ENCODE measurements at regions not wholly inside any gene's neighbourhood (a gene's known extent, or its start where the extent isn't known, plus 50 kb on each side); places are given as distances from the start of the nearest gene placed in this dataset.

- H3K27ac Mint-ChIP-seq = no peak overlapping the region
- no peaks in the 10 kb centered on the region for H3K36me3 Mint-ChIP-seq (ENCODE audit: low read depth)
- peaks cover 3% of the 10 kb centered on the region for H3K27me3 Mint-ChIP-seq (ENCODE audit: low read depth)
- no peaks in the 10 kb centered on the region for H3K9me3 Mint-ChIP-seq
- intact Hi-C loops (cut with micrococcal nuclease) = no loop called here
- H3K4me3 Mint-ChIP-seq = no peak overlapping the region
- DNase-seq = no peak
- CTCF ChIA-PET = interaction anchor here (0.6 kb wide), 2 partner anchors 436 to 491 kb away, joined by 3 to 4 read pairs; no protein-coding TSS in a partner anchor
- H3K4me1 Mint-ChIP-seq (ENCODE audit: low read depth) = no peaks in the 10 kb centered on the region
Observed at GRCh38 chr9:75649060-75649459, 241.4 kb upstream of the PCSK5 start.

GRCh38 chr9:75651709-75652108, 238.8 kb upstream of the PCSK5 start:
- H3K4me1 Mint-ChIP-seq (ENCODE audit: low read depth) = no peaks in the 10 kb centered on the region
- no peak overlapping the region for H3K27ac Mint-ChIP-seq
- H3K36me3 Mint-ChIP-seq (ENCODE audit: low read depth) = no peaks in the 10 kb centered on the region
- no peaks in the 10 kb centered on the region for H3K9me3 Mint-ChIP-seq
- DNase-seq = no peak
- H3K4me3 Mint-ChIP-seq = no peak overlapping the region
- intact Hi-C loops (cut with micrococcal nuclease) = no loop called here
- CTCF ChIA-PET = no interaction called here
- peaks cover 10% of the 10 kb centered on the region for H3K27me3 Mint-ChIP-seq (ENCODE audit: low read depth)

DNA sequence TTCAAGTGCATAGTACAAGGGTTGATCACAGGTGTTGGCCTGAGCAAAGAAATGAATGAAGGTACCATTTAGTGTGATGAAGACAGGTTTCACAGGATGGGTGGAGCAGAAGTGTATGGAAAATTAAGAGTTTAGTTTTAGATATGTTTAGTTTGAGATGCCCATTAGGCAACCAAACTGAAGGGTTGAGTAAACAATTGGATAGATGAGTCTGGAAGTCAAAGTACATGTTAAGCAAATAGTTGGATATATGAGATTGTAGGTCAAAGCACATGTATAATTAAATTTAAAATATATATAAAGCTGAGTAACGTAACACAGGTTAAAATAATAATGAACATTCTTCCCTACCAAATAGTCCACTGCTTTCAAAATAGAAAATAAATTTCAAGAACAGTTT, 237.1 kb upstream of the PCSK5 start:
- Mint-ChIP-seq H3K36me3 (ENCODE audit: low read depth) (no peaks in the 10 kb centered on the region), H3K9me3 (no peaks in the 10 kb centered on the region), H3K4me3 (no peak overlapping the region), H3K27me3 (ENCODE audit: low read depth) (peaks cover 16% of the 10 kb centered on the region), H3K27ac (no peak overlapping the region), H3K4me1 (ENCODE audit: low read depth) (no peaks in the 10 kb centered on the region)
- intact Hi-C loops (cut with micrococcal nuclease) = no loop called here
- CTCF ChIA-PET = no interaction called here
- DNase-seq = no peak

DNA sequence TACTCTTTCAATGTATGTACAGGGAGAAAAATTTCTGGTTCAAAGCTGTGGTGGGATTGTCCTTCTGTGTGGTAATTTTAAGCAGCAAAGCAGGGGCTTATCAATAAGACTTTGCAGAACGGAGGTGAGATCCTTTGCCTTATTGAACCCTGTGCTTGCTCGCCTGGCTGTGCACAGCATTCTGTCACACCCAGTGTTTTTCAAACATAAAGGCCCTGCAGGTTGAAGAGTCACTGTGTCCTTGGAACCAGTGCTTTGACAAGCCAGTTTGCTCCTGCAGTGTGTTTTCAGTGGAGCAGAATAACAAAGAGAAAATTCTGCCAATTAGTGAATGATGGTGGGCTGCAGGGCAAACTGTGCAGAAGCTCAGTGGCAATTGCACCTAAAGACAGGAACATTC, 236.7 kb upstream of the PCSK5 start:
- Mint-ChIP-seq H3K9me3 (no peaks in the 10 kb centered on the region), H3K4me1 (ENCODE audit: low read depth) (no peaks in the 10 kb centered on the region), H3K36me3 (ENCODE audit: low read depth) (no peaks in the 10 kb centered on the region), H3K4me3 (no peak overlapping the region), H3K27me3 (ENCODE audit: low read depth) (peaks cover 16% of the 10 kb centered on the region), H3K27ac (no peak overlapping the region)
- CTCF ChIA-PET = no interaction called here
- no peak for DNase-seq
- intact Hi-C loops (cut with micrococcal nuclease) = no loop called here

DNA sequence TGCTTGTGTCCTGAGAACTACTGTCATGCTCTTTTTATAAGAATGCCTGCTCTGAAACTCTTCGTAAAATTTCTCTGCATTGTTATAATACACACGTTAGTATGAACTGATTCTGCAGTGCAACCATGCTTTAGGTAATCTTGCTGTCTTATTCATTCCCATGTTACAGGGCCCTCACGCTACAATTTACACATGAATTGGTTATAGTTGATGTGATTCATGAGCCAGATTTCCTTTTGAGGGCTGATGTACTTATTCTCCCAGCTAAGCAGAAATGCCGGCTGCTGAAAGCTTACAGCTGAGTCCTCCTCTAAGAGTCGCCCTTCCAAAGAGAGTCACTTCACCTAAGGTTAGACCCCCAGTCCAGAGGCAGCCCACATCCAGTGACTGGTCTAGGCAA, 233.5 kb upstream of the PCSK5 start:
- Mint-ChIP-seq H3K4me1 (ENCODE audit: low read depth) (no peaks in the 10 kb centered on the region), H3K27ac (no peak overlapping the region), H3K36me3 (ENCODE audit: low read depth) (no peaks in the 10 kb centered on the region)

DNA sequence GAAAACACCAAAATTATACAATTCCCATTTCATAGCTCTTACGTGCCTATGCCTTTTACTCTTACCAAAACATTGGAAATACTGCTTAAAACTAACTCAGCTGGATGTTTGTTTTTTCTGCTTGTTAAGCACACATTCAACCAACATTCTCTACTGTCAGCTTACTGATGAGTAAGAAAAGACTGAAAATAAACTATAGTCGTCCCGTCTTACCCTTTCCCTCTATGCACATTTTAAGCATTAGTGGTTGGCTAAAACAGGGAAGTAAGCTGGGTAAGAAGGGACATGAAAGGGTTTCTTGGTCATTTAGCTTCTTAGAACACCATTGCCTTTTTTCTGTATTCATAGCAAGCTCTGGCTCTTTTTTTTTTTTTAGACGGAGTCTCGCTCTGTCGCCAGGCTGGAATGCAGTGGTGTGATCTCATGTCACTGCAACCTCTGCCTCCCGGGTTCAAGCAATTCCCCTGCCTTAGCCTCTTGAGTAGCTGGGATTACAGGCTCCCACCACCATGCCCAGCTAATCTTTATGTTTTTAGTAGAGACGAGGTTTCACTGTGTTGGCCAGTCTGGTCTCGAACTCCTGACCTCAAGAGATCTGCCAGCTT, 232.1 kb upstream of the PCSK5 start:
- CTCF ChIA-PET = interaction anchor here (0.9 kb wide), 1 partner anchor 695 kb away, joined by 3 read pairs; no protein-coding TSS in a partner anchor

More for the DNA sequence above, 233.5 kb upstream of the PCSK5 start:
- H3K4me3 Mint-ChIP-seq = no peak overlapping the region
- no peaks in the 10 kb centered on the region for H3K9me3 Mint-ChIP-seq
- H3K27me3 Mint-ChIP-seq (ENCODE audit: low read depth) = peaks cover 14% of the 10 kb centered on the region
- no peak for DNase-seq
- intact Hi-C loops (cut with micrococcal nuclease) = no loop called here
- CTCF ChIA-PET = no interaction called here

DNA sequence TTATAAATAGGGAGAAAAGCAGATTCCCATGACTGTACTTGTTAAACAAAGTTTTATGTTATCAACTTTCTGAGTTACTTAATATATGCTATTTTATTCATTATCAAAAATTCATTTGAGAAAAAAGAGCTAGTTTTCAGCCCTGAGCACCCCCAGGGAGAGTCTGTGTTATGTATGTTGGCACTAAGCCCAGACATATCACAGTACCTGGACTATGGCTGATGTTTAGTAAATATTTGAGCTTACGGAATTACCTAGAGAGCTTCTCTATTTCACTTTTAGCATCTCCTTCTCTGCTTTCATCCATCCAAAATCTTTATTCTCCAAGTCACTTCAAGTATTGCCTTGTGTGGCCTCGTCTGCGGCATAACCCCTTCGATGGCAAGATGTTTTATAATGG, 225.9 kb upstream of the PCSK5 start:
- H3K36me3 Mint-ChIP-seq (ENCODE audit: low read depth) = no peaks in the 10 kb centered on the region
- no peaks in the 10 kb centered on the region for H3K4me1 Mint-ChIP-seq (ENCODE audit: low read depth)
- peaks cover 21% of the 10 kb centered on the region for H3K27me3 Mint-ChIP-seq (ENCODE audit: low read depth)
- H3K9me3 Mint-ChIP-seq = no peaks in the 10 kb centered on the region
- no peak overlapping the region for H3K4me3 Mint-ChIP-seq
- CTCF ChIA-PET = no interaction called here
- intact Hi-C loops (cut with micrococcal nuclease) = no loop called here
- no peak overlapping the region for H3K27ac Mint-ChIP-seq
- no peak for DNase-seq

More for the DNA sequence above, 232.1 kb upstream of the PCSK5 start:
- intact Hi-C loops (cut with micrococcal nuclease) = no loop called here
- Mint-ChIP-seq H3K4me3 (no peak overlapping the region), H3K27me3 (ENCODE audit: low read depth) (peaks cover 14% of the 10 kb centered on the region), H3K9me3 (no peaks in the 10 kb centered on the region), H3K27ac (no peak overlapping the region), H3K36me3 (ENCODE audit: low read depth) (no peaks in the 10 kb centered on the region), H3K4me1 (ENCODE audit: low read depth) (no peaks in the 10 kb centered on the region)
- no peak for DNase-seq

DNA sequence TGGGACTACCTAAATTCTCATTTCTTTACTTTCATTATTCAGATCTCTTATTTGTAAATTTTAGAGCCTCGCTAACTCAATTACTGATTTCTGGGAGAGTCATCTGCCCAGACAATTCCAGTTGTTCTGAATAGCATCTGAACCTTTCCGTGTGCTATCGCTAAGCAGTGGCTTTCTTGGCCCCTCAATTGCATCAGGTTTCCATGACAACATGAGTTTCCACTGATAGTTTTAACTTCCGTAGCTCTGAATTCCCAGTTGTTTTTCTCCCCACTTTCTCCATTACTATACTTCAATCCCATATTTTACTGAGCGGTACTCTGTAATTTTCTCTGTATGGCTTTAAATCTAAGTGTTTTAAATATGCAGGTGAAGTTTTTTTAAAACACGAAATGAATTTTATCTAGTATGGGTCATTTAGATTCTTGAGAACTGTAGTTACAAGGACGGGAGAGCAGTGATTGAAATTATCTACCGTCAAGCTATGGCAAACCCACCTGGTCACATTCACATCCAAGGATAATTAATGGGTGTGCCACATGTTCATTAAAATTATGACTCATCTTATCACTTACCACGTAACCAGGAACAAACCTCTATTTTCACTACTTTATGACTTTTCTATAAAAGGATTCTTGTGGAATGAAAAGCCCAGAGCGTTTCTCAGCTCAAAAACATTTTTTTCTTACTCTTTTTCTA, 223.5 kb upstream of the PCSK5 start:
- no peaks in the 10 kb centered on the region for H3K9me3 Mint-ChIP-seq
- H3K4me1 Mint-ChIP-seq (ENCODE audit: low read depth) = no peaks in the 10 kb centered on the region
- no peaks in the 10 kb centered on the region for H3K36me3 Mint-ChIP-seq (ENCODE audit: low read depth)
- CTCF ChIA-PET = no interaction called here
- H3K27me3 Mint-ChIP-seq (ENCODE audit: low read depth) = peaks cover 26% of the 10 kb centered on the region
- no peak overlapping the region for H3K4me3 Mint-ChIP-seq
- DNase-seq = no peak
- intact Hi-C loops (cut with micrococcal nuclease) = no loop called here
- H3K27ac Mint-ChIP-seq = no peak overlapping the region

- Mint-ChIP-seq H3K4me1 (ENCODE audit: low read depth) (peaks cover 3% of the 10 kb centered on the region), H3K4me3 (no peak overlapping the region), H3K9me3 (no peaks in the 10 kb centered on the region), H3K27ac (no peak overlapping the region), H3K27me3 (ENCODE audit: low read depth) (peaks cover 34% of the 10 kb centered on the region), H3K36me3 (ENCODE audit: low read depth) (no peaks in the 10 kb centered on the region)
- CTCF ChIA-PET = no interaction called here
- DNase-seq = no peak
- intact Hi-C loops (cut with micrococcal nuclease) = loop anchor here (10.0 kb wide), 1 partner anchor 335 kb away; no protein-coding TSS in a partner anchor
Observed at GRCh38 chr9:75669721-75670120, 220.8 kb upstream of the PCSK5 start.

DNA sequence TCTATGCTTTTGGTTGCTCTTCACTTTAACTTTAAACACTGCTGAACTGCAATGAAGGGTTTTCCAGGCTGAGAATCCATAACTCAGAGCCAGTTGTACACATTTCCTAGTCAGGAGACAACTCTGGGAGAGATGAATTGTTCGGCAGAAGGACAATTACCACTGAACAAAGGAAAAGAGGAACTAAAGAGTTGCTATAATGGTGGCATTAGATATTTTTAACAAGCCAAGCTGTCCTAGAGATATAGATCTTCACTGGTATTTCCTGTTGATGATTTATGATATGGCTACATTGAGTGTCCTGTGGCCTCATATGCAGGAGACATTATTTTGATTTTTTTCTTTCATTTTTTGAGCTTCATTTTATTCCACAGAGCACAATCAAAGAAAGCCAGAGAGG, 219.1 kb upstream of the PCSK5 start:
- intact Hi-C loops (cut with micrococcal nuclease) = loop anchor here (10.0 kb wide), 1 partner anchor 333 kb away; no protein-coding TSS in a partner anchor
- H3K9me3 Mint-ChIP-seq = no peaks in the 10 kb centered on the region
- H3K4me1 Mint-ChIP-seq (ENCODE audit: low read depth) = peaks cover 3% of the 10 kb centered on the region
- peaks cover 39% of the 10 kb centered on the region for H3K27me3 Mint-ChIP-seq (ENCODE audit: low read depth)
- no peak overlapping the region for H3K27ac Mint-ChIP-seq
- no peak for DNase-seq
- no peak overlapping the region for H3K4me3 Mint-ChIP-seq
- CTCF ChIA-PET = no interaction called here
- no peaks in the 10 kb centered on the region for H3K36me3 Mint-ChIP-seq (ENCODE audit: low read depth)

DNA sequence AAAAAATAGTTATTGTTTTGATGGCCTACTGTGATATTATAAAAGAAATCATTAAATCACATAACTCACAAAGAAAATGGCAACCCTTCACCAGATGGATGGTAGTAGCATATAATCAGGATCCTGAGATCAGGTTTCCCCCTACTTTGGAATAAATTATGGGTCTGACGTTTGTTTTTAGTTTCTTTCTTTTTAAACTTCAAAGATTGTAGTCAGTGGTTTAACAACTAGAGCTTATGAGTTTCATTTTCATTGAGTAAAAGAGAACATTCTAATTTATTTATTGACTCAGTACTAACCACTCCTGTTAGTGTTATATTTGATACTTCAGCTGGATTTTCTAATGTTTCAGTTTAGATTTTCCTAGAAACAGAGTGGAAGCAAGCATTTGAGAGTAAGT, 218.0 kb upstream of the PCSK5 start:
- H3K27me3 Mint-ChIP-seq (ENCODE audit: low read depth) = peaks cover 36% of the 10 kb centered on the region
- H3K36me3 Mint-ChIP-seq (ENCODE audit: low read depth) = no peaks in the 10 kb centered on the region
- H3K4me1 Mint-ChIP-seq (ENCODE audit: low read depth) = peaks cover 3% of the 10 kb centered on the region
- CTCF ChIA-PET = no interaction called here
- DNase-seq = no peak
- no peak overlapping the region for H3K27ac Mint-ChIP-seq
- no peak overlapping the region for H3K4me3 Mint-ChIP-seq
- no peaks in the 10 kb centered on the region for H3K9me3 Mint-ChIP-seq
- intact Hi-C loops (cut with micrococcal nuclease) = loop anchor here (10.0 kb wide), 1 partner anchor 332 kb away; no protein-coding TSS in a partner anchor

GRCh38 chr9:75683591-75683990, 206.9 kb upstream of the PCSK5 start:
- Mint-ChIP-seq H3K36me3 (ENCODE audit: low read depth) (no peaks in the 10 kb centered on the region), H3K27ac (no peak overlapping the region), H3K9me3 (peaks cover 4% of the 10 kb centered on the region), H3K4me3 (no peak overlapping the region), H3K27me3 (ENCODE audit: low read depth) (peaks cover 2% of the 10 kb centered on the region), H3K4me1 (ENCODE audit: low read depth) (no peaks in the 10 kb centered on the region)
- CTCF ChIA-PET = no interaction called here
- intact Hi-C loops (cut with micrococcal nuclease) = no loop called here
- no peak for DNase-seq

DNA sequence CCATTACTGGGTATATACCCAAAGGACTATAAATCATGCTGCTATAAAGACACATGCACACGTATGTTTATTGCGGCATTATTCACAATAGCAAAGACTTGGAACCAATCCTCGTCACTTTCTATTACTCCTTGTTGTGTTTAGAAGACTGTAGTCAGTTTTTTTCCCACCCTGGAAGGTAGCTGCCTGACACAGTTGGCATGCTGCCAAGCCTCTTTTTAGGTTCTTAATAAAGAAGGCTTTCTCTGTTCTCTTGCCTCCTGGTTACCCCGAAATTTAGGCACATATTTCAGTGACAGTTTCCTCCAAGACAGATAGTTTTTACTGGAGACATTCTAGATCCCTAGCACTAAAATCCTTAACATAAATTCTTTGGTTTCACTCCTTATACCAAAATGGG, 205.4 kb upstream of the PCSK5 start:
- no peak for DNase-seq
- Mint-ChIP-seq H3K36me3 (ENCODE audit: low read depth) (no peaks in the 10 kb centered on the region), H3K4me3 (no peak overlapping the region), H3K27me3 (ENCODE audit: low read depth) (peaks cover 4% of the 10 kb centered on the region), H3K4me1 (ENCODE audit: low read depth) (no peaks in the 10 kb centered on the region), H3K9me3 (peaks cover 4% of the 10 kb centered on the region), H3K27ac (no peak overlapping the region)
- intact Hi-C loops (cut with micrococcal nuclease) = no loop called here
- CTCF ChIA-PET = no interaction called here

Data from activated naive CD4-positive, alpha-beta T cell treated with anti-CD3 and anti-CD28 coated beads for 36 hours (primary cell).